Lung (tissue), 11 donors: ENCODE measurements at regions not wholly inside any gene's neighbourhood (a gene's known extent, or its start where the extent isn't known, plus 50 kb on each side); places are given as distances from the start of the nearest gene placed in this dataset.

ENCODE experiments used
- ATAC-seq: fragments of 200-7000 bp; cut with Tn5 transposase; one replicate; pipeline ENCODE4 v1.9.1; 2020; ENCODE audit warnings: moderate number of reproducible peaks; ENCODE audit not compliant: insufficient read depth, low FRiP score
- DNase-seq, 3 donors: peaks; one replicate each; pipeline ENCODE4 v3.0.0-alpha.2; 2013 to 2017
- H3K27ac ChIP-seq, 2 donors: one replicate each; pipeline ENCODE4 v1.5.1; 2013; ENCODE audit warnings: mild to moderate bottlenecking in 2 of 2, moderate library complexity in 2 of 2, control low read depth in 1 of 2, inconsistent platforms in 1 of 2, low read depth in 1 of 2, low read length in 1 of 2
- H3K27me3 ChIP-seq, 3 donors: one replicate each; pipeline ENCODE4 v1.5.1; 2013; ENCODE audit warnings: low read length in 2 of 3; ENCODE audit not compliant: control insufficient read depth in 3 of 3, insufficient read depth in 3 of 3
- H3K36me3 ChIP-seq, 4 donors: one replicate each; pipeline ENCODE4 v1.5.1; 2013; ENCODE audit warnings: low read length in 4 of 4, mild to moderate bottlenecking in 1 of 4, moderate library complexity in 1 of 4; ENCODE audit not compliant: control insufficient read depth in 4 of 4, insufficient read depth in 4 of 4
- H3K4me1 ChIP-seq, 5 donors: one replicate each; pipeline ENCODE4 v1.5.1; 2013; ENCODE audit warnings: low read length in 5 of 5, mild to moderate bottlenecking in 2 of 5, moderate library complexity in 1 of 5; ENCODE audit not compliant: control insufficient read depth in 5 of 5, insufficient read depth in 5 of 5
- H3K4me3 ChIP-seq: one replicate; pipeline ENCODE4 v1.5.1; 2013; ENCODE audit warnings: mild to moderate bottlenecking, control low read depth, moderate library complexity
- H3K9ac ChIP-seq, 2 donors: one replicate each; pipeline ENCODE4 v1.5.1; 2013; ENCODE audit warnings: low read length in 2 of 2, control low read depth in 1 of 2; ENCODE audit not compliant: insufficient read depth in 1 of 2
- H3K9me3 ChIP-seq, 4 donors: one replicate each; pipeline ENCODE4 v1.5.1; 2013; ENCODE audit warnings: low read length in 3 of 4, mild to moderate bottlenecking in 1 of 4, moderate library complexity in 1 of 4; ENCODE audit not compliant: control insufficient read depth in 4 of 4, insufficient read depth in 3 of 4
- CTCF ChIP-seq: IDR thresholded peaks from 2 replicates; pipeline ENCODE4 v1.5.1; 2012; ENCODE audit warnings: mild to moderate bottlenecking; ENCODE audit errors: control extremely low read depth, extremely low read depth
- WGBS, 2 donors: extraction: QIAGEN DNeasy Blood & Tissue Kit; methylation state at CpG; one replicate each; pipeline ENCODE4 v1.1.7; 2013; 5-methylcytosine and 5-hydroxymethylcytosine counted together
- donor health status: control.
- donor health status: control.
- donor health status: Bipolar disorder and iron deficiency.
- donor health status: healthy.
- donor health status: DM: yes; HTN: yes; CAD: no.

GRCh38 chr15:95442107-95442719 lies 888.3 kb upstream of the NR2F2 start:
- H3K36me3 ChIP-seq: no peaks in the 10 kb centered on the region
- DNase-seq (no peak), ATAC-seq (peak; percentile 47)
- H3K9ac ChIP-seq: no peak overlapping the region
- no peak for TF ChIP-seq CTCF
- H3K4me1 ChIP-seq: peaks cover 0 to 37% (median 4%) of the 10 kb centered on the region in 5 donors
- no peak overlapping the region for H3K4me3 ChIP-seq
- H3K27ac ChIP-seq: no peak overlapping the region
- H3K9me3 ChIP-seq: no peaks in the 10 kb centered on the region
- H3K27me3 ChIP-seq: no peaks in the 10 kb centered on the region
- WGBS, 2 donors: 74 to 79% methylated on average over 7 of the region's 7 CpGs

- no peaks in the 10 kb centered on the region for H3K9me3 ChIP-seq
- H3K9ac ChIP-seq: no peak overlapping the region
- WGBS, 2 donors: 81 to 90% methylated on average over 4 of the region's 4 CpGs
- DNase-seq: no peak
- H3K27me3 ChIP-seq: no peaks in the 10 kb centered on the region
- no peak for TF ChIP-seq CTCF
- no peak for ATAC-seq
- H3K4me3 ChIP-seq: no peak overlapping the region
- peaks cover 0 to 15% (median 5%) of the 10 kb centered on the region in 5 donors for H3K4me1 ChIP-seq
- H3K36me3 ChIP-seq: no peaks in the 10 kb centered on the region
- no peak overlapping the region for H3K27ac ChIP-seq
Measured at GRCh38 chr15:95444860-95445259, 885.6 kb upstream of the NR2F2 start.

GRCh38 chr15:95446854-95447253 lies 883.6 kb upstream of the NR2F2 start:
- ATAC-seq: no peak
- no peak for DNase-seq
- H3K9ac ChIP-seq: no peak overlapping the region
- peaks cover 0 to 6% (median 3%) of the 10 kb centered on the region in 5 donors for H3K4me1 ChIP-seq
- H3K27me3 ChIP-seq: no peaks in the 10 kb centered on the region
- no peak overlapping the region for H3K4me3 ChIP-seq
- no peaks in the 10 kb centered on the region for H3K9me3 ChIP-seq
- TF ChIP-seq CTCF: no peak
- WGBS, 2 donors: 15 to 36% methylated on average over 2 of the region's 2 CpGs
- no peak overlapping the region for H3K27ac ChIP-seq
- no peaks in the 10 kb centered on the region for H3K36me3 ChIP-seq

GRCh38 chr15:95447486-95447885 lies 883.0 kb upstream of the NR2F2 start:
- peaks cover 0 to 6% (median 5%) of the 10 kb centered on the region in 5 donors for H3K4me1 ChIP-seq
- no peak overlapping the region for H3K4me3 ChIP-seq
- no peak overlapping the region for H3K27ac ChIP-seq
- ATAC-seq: no peak
- no peaks in the 10 kb centered on the region for H3K9me3 ChIP-seq
- TF ChIP-seq CTCF: no peak
- no peak for DNase-seq
- H3K27me3 ChIP-seq: no peaks in the 10 kb centered on the region
- H3K36me3 ChIP-seq: no peaks in the 10 kb centered on the region
- WGBS, 2 donors: 93 to 96% methylated on average over 4 of the region's 4 CpGs
- H3K9ac ChIP-seq: no peak overlapping the region
